SKM-1 (cell line): ENCODE measurements at regions not wholly inside any gene's neighbourhood (a gene's known extent, or its start where the extent isn't known, plus 50 kb on each side); places are given as distances from the start of the nearest gene placed in this dataset.

Source experiments
- DNase-seq: peaks from one replicate; lab custom pipeline; 2025; ENCODE audit not compliant: unreplicated experiment; lab: John Stamatoyannopoulos, UW

- no peak for DNase-seq
These were observed 568.1 kb upstream of the MKI67 start for GRCh38 chr10:128694168-128694850.

- no peak for DNase-seq
These were observed 568.9 kb upstream of the MKI67 start for GRCh38 chr10:128694851-128695725.

DNA sequence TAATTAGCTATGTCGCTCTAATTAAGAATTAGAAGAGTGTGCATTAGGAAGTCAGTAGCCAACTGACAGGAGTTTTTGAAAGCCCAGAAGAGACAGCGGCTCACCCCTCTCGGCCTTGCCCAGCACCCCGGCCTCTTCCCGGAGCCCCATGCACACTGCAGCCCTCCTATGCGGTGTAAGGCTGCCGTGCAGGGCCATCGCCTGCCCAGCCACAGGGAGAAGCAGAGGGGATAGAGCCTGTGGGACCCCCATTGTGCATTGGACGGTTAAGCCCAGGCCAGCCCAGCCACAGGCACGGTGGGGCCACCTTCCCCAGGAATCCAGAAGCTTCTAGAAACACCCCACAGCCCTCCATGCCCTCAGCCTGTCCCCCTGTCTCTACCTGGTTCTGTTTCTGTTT lies 569.7 kb upstream of the MKI67 start:
- no peak for DNase-seq

GRCh38 chr10:128697437-128697836 lies 571.2 kb upstream of the MKI67 start:
- DNase-seq: no peak

GRCh38 chr10:128701381-128701780 lies 575.2 kb upstream of the MKI67 start:
- no peak for DNase-seq

DNA sequence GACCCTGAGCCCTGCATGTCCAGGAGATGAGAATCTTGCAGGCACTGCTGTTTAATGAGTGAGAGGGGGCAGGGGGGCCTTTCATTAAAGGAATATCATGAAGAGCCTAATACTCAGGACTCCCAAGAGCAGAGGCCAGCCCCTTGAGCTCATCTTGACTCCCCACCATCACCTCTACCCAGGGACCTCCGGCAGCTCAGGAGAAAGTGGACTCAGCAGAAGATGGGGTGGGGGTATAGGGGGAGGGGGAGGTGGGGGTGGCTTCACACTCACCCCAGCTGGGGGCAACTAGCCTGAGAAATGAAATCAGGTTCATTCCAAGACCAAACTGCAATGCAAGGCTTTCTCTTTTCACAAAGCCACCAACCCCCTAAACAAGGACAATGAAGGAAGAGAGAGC lies 575.6 kb upstream of the MKI67 start:
- DNase-seq: no peak

DNA sequence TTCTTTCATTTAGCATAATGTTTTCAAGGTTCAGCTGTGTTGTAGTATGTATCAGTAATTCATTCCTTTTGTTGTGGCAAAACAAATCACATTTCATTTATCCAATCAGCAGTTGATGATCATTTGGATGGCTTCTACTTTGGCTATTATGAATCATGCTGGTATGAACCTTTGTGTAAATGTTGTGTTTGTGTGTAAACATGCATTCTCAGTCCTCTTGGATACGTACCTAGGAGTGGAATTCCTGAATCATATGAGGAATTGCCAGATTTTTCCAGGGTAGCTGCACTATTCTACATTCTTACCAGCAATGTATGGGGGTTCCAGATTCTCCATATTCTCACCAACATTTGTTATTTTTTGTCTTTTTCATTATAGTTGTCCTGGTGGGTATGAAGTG lies 578.5 kb upstream of the MKI67 start:
- DNase-seq: no peak

- DNase-seq: no peak
These were observed 582.0 kb upstream of the MKI67 start for GRCh38 chr10:128708182-128708581.

GRCh38 chr10:128709686-128710085 lies 583.5 kb upstream of the MKI67 start:
- DNase-seq: no peak

DNA sequence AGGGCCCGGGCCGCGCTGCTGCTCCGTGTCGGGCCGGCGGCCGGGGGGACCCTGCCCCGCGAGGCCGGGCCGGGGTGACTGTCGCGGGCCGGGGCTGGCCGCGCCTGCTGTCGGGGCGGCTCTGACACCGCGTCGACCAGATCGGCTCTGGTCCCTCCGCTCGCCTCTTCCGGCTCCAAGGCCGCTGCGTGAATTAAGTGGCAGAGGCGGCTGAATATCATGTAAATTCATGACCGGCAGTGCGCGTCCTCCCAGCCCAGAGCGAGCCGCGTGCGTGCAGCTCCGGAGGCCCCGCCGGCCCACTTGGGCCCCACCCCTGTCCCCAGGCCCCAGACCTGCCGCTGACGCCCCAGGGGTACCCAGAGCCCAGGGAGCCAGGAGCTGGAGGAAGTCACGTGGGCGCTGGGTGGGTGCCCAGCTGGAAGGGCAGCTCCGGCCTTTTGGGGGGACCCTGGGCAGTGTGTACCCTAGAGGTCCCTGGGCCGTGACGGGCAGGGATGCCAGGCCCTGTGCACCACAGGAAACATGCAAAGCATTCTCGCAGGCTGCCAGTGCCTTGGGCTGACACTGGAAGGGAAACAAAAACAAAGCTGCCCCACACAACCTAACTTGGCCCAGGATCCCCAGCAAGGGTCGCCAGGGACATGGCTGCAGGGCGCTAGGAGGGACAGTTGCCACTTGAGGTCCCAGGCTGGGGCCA lies 584.0 kb upstream of the MKI67 start:
- no peak for DNase-seq

DNA sequence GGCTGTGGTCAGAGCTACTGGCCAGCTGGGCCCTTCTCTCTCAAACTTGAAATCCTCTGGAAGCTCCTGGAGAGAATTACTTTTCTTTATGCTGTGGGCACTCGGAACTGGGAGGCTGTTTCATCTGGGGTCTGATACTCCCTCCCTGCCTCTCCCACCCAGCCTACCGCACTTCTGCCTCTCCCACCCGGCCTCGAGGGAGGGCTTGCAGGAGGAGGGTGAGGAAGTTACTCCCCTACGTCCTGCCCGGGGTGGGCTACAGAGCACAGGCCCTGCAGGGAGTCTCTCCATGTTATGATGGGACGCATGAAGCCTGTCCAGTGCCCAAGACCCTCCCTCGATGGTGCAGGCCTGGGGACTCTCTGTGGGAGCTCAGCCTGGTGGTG lies 584.6 kb upstream of the MKI67 start:
- DNase-seq: no peak

- DNase-seq: no peak
These were observed 585.6 kb upstream of the MKI67 start for GRCh38 chr10:128711806-128712205.

DNA sequence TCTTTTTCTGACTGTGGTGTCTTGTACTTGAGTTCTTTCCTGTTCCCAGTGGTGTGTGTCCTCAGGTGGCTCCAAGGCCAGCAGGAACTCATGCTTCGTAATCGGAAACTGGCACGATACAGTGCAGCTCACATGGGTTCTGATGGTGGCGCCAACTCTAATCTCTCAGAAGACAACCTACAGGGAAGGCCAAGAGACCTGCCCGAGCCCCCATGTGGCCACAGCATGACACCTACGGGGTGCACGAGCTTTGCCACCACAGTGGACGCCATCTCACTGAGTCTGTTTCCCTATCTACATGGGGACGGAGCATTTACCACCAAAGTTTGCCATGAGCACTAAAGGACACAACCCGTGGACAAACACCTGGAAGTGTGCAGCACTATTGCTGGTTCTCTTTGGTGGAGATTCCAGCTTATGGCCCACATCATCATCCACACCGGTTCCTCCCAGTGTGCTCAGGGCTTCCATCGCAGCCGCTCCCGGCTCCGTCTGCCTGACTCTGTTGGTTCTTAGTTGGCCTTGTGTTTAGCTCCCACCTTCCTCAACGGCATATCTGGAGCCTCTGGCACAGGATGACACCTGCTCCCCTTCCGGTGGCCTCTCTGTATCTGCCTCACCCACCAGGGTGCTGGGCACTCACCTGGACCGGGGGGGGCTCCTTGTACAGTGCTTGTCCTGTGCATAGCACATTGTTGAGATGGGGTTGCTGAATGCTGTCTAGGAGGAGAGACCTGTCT lies 586.6 kb upstream of the MKI67 start:
- DNase-seq: no peak

- no peak for DNase-seq
These were observed 587.2 kb upstream of the MKI67 start for GRCh38 chr10:128713471-128713870.

DNA sequence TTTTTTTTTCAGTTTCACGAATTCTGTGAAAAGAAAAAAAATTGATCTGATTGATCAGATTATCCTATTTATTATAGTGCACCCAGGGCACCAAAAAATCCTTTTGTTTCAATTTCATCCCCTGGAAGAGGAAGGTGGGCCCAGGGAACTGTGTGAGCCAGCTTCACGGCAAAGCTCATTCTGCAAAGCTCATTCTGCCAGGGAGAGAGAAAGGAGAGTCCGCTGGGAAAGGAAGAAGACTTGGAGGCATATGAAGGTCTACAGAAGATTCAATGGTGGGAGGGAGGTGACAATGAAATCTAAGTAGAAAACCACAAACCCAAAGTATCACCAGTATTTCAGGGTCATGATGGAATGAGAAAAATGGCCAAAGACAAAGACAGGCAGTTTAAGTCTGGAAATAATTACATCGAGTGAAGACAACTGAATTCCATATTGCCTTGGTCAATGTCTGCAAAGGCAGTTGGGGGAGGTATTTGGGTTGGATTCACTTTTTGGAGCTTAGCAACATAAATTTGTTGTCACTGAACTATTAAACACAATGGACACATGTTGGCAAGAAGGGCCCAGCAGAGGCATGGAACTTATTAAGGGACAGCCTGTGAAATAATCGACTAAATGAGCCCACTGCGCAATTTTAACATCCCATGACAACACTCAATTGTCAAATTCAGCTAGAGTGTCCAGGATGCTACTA lies 587.8 kb upstream of the MKI67 start:
- DNase-seq: no peak

DNA sequence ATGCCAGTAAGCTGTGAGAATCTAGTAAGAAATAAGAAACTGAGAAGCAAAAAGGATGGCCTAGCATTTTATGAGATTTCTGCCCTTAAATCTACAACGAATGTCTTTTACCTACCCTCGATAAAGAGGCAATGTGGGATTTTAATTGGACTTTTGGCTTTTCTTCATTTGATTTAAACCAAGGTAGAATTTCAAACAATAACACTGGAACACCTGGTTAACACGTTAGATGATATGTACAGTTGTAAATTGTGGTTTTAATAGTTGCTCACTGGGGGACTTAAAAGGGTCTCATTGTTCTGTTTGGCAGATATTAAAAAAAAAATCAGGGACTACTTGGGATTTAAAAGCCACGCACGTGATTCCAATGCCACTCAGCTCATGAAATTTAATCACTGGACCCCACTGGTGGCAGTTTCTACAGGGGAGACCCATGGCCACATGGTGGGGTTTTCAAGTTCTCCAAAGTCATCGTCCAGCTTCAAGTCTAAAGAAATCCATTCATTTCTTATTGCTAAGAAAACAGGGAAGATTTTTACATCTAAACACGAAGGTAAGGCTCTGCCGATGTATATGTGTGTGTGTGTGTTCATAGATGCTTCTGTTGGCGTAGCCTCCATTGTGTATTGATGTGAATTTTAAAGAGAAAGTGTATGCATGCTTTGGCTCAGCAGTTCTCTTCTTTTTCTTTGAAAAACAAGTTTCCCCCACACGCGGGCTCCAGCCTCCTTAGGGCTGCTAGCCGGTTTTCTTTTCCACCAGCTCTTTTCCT lies 588.6 kb upstream of the MKI67 start:
- DNase-seq: no peak

GRCh38 chr10:128716181-128716580 lies 590.0 kb upstream of the MKI67 start:
- no peak for DNase-seq

- no peak for DNase-seq
These were observed 595.8 kb upstream of the MKI67 start for GRCh38 chr10:128721963-128722445.

DNA sequence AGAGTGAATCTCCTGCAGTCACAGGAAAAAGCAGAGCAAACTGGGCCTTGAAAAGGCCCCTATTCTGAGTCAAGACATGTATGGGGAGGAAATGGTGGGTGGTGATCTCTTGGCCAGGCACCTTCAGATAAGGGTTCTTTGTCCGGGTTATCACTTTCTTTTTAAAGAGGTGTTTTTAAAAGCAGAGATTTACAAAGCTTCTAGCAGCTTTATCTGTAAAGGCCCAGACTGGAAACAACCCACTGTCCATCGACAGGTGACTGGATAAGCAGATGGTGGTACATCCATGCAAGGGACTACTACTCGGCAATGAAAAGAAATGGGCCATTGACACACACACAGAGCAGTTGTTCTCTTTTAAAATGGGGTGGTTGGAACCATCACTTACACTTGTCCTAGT lies 596.7 kb upstream of the MKI67 start:
- no peak for DNase-seq
